ENCODE measurements at regions not wholly inside any gene's neighbourhood (a gene's known extent, or its start where the extent isn't known, plus 50 kb on each side); places are given as distances from the start of the nearest gene placed in this dataset.

DNA sequence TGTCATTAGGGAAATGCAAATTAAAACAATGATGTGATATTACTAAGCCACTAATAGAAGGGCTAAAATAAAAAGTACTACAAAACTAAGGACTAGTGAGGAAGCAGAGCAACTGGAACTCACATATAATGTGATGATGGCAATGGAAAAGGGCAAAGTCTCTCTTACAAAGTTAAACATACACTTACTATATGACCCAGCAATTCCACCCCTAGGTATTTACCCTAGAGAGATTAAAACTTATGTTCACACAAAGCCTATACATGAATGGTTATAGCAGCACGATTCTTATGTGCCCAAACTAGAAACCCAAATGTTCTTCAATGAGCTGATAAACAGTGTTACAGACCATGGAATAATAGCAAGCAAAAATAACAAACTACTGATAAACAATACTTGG, 643.7 kb downstream of the TLE1 start:
- DNase-seq (ENCODE audit: low spot score): no peak
- no peak for TF ChIP-seq CTCF (IDR thresholded peaks at IDR 0.05; ENCODE audit: extremely low read depth, missing control alignments)

- no peak for TF ChIP-seq CTCF (IDR thresholded peaks at IDR 0.05; ENCODE audit: extremely low read depth, missing control alignments)
- no peak for DNase-seq (ENCODE audit: low spot score)
Measured at GRCh38 chr9:81037889-81038288, 651.5 kb downstream of the TLE1 start.

GRCh38 chr9:81035601-81036000, 653.7 kb downstream of the TLE1 start:
- DNase-seq (ENCODE audit: low spot score): no peak
- no peak for TF ChIP-seq CTCF (IDR thresholded peaks at IDR 0.05; ENCODE audit: extremely low read depth, missing control alignments)

GRCh38 chr9:81035171-81035570, 654.2 kb downstream of the TLE1 start:
- no peak for DNase-seq (ENCODE audit: low spot score)
- no peak for TF ChIP-seq CTCF (IDR thresholded peaks at IDR 0.05; ENCODE audit: extremely low read depth, missing control alignments)

- no peak for TF ChIP-seq CTCF (IDR thresholded peaks at IDR 0.05; ENCODE audit: extremely low read depth, missing control alignments)
- DNase-seq (ENCODE audit: low spot score): no peak
Measured at GRCh38 chr9:81032831-81033230, 656.5 kb downstream of the TLE1 start.

DNA sequence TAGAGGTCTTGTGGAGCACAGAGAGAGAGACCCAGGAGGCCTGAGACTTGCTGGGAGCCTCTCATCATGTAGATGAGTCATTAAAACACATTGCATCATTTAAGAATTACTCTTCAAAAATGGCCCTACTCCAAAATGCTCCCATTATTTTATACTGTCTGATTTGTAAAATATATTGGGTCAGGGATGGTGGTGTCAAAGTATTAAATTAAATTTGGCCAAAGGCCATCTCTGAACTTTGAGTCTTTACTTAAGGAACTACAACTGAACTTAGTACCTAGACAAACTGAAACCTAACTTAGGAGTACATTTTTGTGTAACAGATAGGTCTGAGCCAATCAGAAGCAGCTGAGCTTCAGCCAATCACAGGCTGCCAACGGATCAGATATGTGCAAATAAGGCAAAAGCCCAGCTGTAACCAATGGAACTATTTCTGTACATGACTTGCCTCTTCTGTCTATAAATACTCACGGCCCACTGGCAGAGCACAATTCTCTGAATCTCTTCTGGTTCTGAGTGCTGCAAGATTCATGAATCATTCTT, 657.2 kb downstream of the TLE1 start:
- no peak for TF ChIP-seq CTCF (IDR thresholded peaks at IDR 0.05; ENCODE audit: extremely low read depth, missing control alignments)
- no peak for DNase-seq (ENCODE audit: low spot score)

DNA sequence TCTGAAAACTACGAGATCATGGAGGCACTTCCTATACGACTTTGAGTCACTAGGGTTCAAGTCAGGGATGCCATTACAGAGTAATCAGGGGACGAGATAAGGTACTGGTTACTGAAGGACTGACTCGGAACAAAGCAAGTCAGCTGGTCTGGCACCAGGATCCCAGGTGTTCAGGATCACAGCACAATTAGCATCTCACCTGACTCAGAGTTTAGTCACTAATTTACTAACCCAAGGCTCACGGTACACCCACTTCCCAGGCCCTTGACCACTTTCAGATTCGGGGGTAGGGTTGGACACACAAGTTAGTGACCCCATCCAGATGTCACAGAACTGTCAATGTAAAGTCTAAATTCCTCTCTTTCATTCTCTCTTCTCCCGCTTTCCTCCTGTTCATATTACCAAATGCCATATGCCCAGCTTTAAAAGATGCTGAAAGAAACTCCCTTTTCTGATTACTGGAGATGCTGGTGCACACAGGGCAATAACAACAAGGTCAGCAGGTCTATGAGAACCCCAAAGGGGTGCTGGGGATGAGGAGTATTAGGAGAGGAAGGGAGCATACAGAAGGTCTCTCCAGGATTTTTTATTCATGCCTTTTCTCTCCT, 657.8 kb downstream of the TLE1 start:
- DNase-seq (ENCODE audit: low spot score): no peak
- TF ChIP-seq CTCF (IDR thresholded peaks at IDR 0.05; ENCODE audit: extremely low read depth, missing control alignments): no peak
